ENCODE measurements at regions not wholly inside any gene's neighbourhood (a gene's known extent, or its start where the extent isn't known, plus 50 kb on each side); places are given as distances from the start of the nearest gene placed in this dataset.
"Not testable (repeated sequence)": the region's sequence is repeated elsewhere in the genome, so short reads cannot be mapped to it uniquely, and the experiment has no call there.

GRCh38 chr11:44417731-44418455 lies 108.0 kb upstream of the ALX4 start:
- no peak for DNase-seq

- no peak for DNase-seq
These were observed 108.5 kb upstream of the ALX4 start for GRCh38 chr11:44418456-44418830.

GRCh38 chr11:44421090-44421675 lies 111.2 kb upstream of the ALX4 start:
- DNase-seq, result no peak

GRCh38 chr11:44423289-44423688 lies 113.3 kb upstream of the ALX4 start:
- DNase-seq, result no peak

GRCh38 chr11:44424841-44425240 lies 114.9 kb upstream of the ALX4 start:
- no peak for DNase-seq

GRCh38 chr11:44426119-44426518 lies 116.2 kb upstream of the ALX4 start:
- DNase-seq, result no peak

GRCh38 chr11:44426958-44427357 lies 117.0 kb upstream of the ALX4 start:
- DNase-seq, result no peak

- no peak for DNase-seq
These were observed 117.5 kb upstream of the ALX4 start for GRCh38 chr11:44427432-44427831.

GRCh38 chr11:44430140-44430539 lies 120.2 kb upstream of the ALX4 start:
- no peak for DNase-seq

GRCh38 chr11:44434191-44434590 lies 124.3 kb upstream of the ALX4 start:
- DNase-seq, result no peak

- no peak for DNase-seq
These were observed 127.2 kb upstream of the ALX4 start for GRCh38 chr11:44437122-44437521.

GRCh38 chr11:44442893-44443673 lies 122.4 kb upstream of the CD82 start:
- not testable (repeated sequence) for DNase-seq

- DNase-seq, result no peak
These were observed 121.4 kb upstream of the CD82 start for GRCh38 chr11:44443836-44444769.

- DNase-seq, result no peak
These were observed 120.6 kb upstream of the CD82 start for GRCh38 chr11:44444770-44445321.

GRCh38 chr11:44445500-44446365 lies 119.7 kb upstream of the CD82 start:
- DNase-seq, result no peak

- no peak for DNase-seq
These were observed 119.1 kb upstream of the CD82 start for GRCh38 chr11:44446366-44446762.

- DNase-seq, result no peak
These were observed 118.3 kb upstream of the CD82 start for GRCh38 chr11:44446996-44447771.

GRCh38 chr11:44450295-44450932 lies 115.0 kb upstream of the CD82 start:
- DNase-seq, result no peak

- no peak for DNase-seq
These were observed 113.8 kb upstream of the CD82 start for GRCh38 chr11:44451706-44452105.
